Iris pigment epithelial cell (primary cell): ENCODE measurements at regions not wholly inside any gene's neighbourhood (a gene's known extent, or its start where the extent isn't known, plus 50 kb on each side); places are given as distances from the start of the nearest gene placed in this dataset.
"Not testable (repeated sequence)": the region's sequence is repeated elsewhere in the genome, so short reads cannot be mapped to it uniquely, and the experiment has no call there.

Source experiments
- DNase-seq: peaks from one replicate; pipeline ENCODE4 v3.0.0-alpha.2; 2011; ENCODE audit warnings: low read depth

- DNase-seq, result peak; percentile 59
Observed at GRCh38 chr9:88816141-88816540, 175.1 kb upstream of the S1PR3 start.

- DNase-seq, result no peak
Observed at GRCh38 chr9:88816591-88816990, 174.7 kb upstream of the S1PR3 start.

GRCh38 chr9:88817628-88818027 is 173.6 kb upstream of the S1PR3 start:
- no peak for DNase-seq

GRCh38 chr9:88818495-88819201 is 172.6 kb upstream of the S1PR3 start:
- peak; percentile 69 for DNase-seq

GRCh38 chr9:88819476-88819875 is 171.8 kb upstream of the S1PR3 start:
- DNase-seq, result no peak

- DNase-seq, result no peak
Observed at GRCh38 chr9:88820055-88820454, 171.2 kb upstream of the S1PR3 start.

GRCh38 chr9:88821033-88821745 is 170.1 kb upstream of the S1PR3 start:
- no peak for DNase-seq

GRCh38 chr9:88821746-88822106 is 169.5 kb upstream of the S1PR3 start:
- no peak for DNase-seq

- DNase-seq, result peak; percentile 47
Observed at GRCh38 chr9:88824711-88825110, 166.6 kb upstream of the S1PR3 start.

GRCh38 chr9:88826181-88826580 is 165.1 kb upstream of the S1PR3 start:
- DNase-seq, result no peak

- DNase-seq, result peak; percentile 73
Observed at GRCh38 chr9:88826771-88827181, 164.5 kb upstream of the S1PR3 start.

GRCh38 chr9:88828018-88828417 is 163.2 kb upstream of the S1PR3 start:
- no peak for DNase-seq

GRCh38 chr9:88828492-88828974 is 162.7 kb upstream of the S1PR3 start:
- DNase-seq, result no peak

GRCh38 chr9:88829276-88829675 is 162.0 kb upstream of the S1PR3 start:
- peak; percentile 31 for DNase-seq

- no peak for DNase-seq
Observed at GRCh38 chr9:88831713-88832407, 159.4 kb upstream of the S1PR3 start.

- DNase-seq, result no peak
Observed at GRCh38 chr9:88833946-88834345, 157.3 kb upstream of the S1PR3 start.

GRCh38 chr9:88835038-88835466 is 156.2 kb upstream of the S1PR3 start:
- peak; percentile 87 for DNase-seq

GRCh38 chr9:88835772-88836171 is 155.5 kb upstream of the S1PR3 start:
- no peak for DNase-seq

GRCh38 chr9:88837731-88838130 is 153.5 kb upstream of the S1PR3 start:
- peak; percentile 56 for DNase-seq

- not testable (repeated sequence) for DNase-seq
Observed at GRCh38 chr9:88849878-88850277, 141.4 kb upstream of the S1PR3 start.

- DNase-seq, result peak; percentile 98
Observed at GRCh38 chr9:88852794-88853193, 138.5 kb upstream of the S1PR3 start.

- DNase-seq, result no peak
Observed at GRCh38 chr9:88870627-88871026, 120.6 kb upstream of the S1PR3 start.

- no peak for DNase-seq
Observed at GRCh38 chr9:88871669-88872068, 119.6 kb upstream of the S1PR3 start.
